ENCODE measurements at regions not wholly inside any gene's neighbourhood (a gene's known extent, or its start where the extent isn't known, plus 50 kb on each side); places are given as distances from the start of the nearest gene placed in this dataset.

GRCh38 chr1:90778486-90778885, 61.4 kb upstream of the BARHL2 start:
- DNase-seq, result no peak

- DNase-seq, result no peak
Measured at GRCh38 chr1:90773812-90774211, 56.7 kb upstream of the BARHL2 start.

DNA sequence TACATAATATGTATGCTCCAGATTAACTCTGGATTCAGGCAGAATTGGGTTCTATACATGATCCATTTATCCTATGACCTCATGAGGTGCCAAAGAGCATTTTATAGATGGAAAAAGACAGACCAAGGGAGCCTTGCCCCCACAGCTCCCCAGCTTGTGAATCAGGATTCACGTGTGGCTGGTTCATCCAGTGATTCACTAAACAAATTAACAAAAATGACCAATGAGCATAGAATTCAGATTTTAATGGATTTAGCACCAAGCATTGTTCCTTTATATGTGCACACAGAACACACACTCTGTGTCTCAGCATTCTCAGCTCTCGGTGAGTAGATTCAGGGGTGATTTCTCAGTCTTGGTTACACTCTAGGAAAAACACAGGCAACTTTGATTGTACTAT, 51.7 kb upstream of the BARHL2 start:
- no peak for DNase-seq

- DNase-seq, result no peak
Measured at GRCh38 chr1:90768098-90768497, 51.0 kb upstream of the BARHL2 start.

Data from CD4-positive, alpha-beta T cell treated with Interleukin-6 for 4 hours (primary cell).